ENCODE measurements at regions not wholly inside any gene's neighbourhood (a gene's known extent, or its start where the extent isn't known, plus 50 kb on each side); places are given as distances from the start of the nearest gene placed in this dataset.
"Not testable (repeated sequence)": the region's sequence is repeated elsewhere in the genome, so short reads cannot be mapped to it uniquely, and the experiment has no call there.

GRCh38 chr3:152770296-152770695 is 64.6 kb upstream of the P2RY1 start:
- H3K4me1 ChIP-seq, result no peaks in the 10 kb centered on the region
- no peak for DNase-seq (ENCODE audit: low spot score in 2 of 2)
- H3K36me3 ChIP-seq, result no peaks in the 10 kb centered on the region
- intact Hi-C loops (cut with DNase I), result no loop called here
- H3K27ac ChIP-seq, result no peak overlapping the region
- H3K27me3 ChIP-seq, result no peaks in the 10 kb centered on the region
- H3K9me3 ChIP-seq, result no peaks in the 10 kb centered on the region
- no peak for TF ChIP-seq CTCF (IDR thresholded peaks at IDR 0.05)
- H3K4me3 ChIP-seq, result no peak overlapping the region

- Histone ChIP-seq H3K4me3 (no peak overlapping the region), H3K4me1 (no peaks in the 10 kb centered on the region), H3K9me3 (no peaks in the 10 kb centered on the region), H3K27ac (no peak overlapping the region), H3K27me3 (no peaks in the 10 kb centered on the region), H3K36me3 (no peaks in the 10 kb centered on the region)
- no peak for TF ChIP-seq CTCF (IDR thresholded peaks at IDR 0.05)
- DNase-seq (ENCODE audit: low spot score in 2 of 2), result no peak
- intact Hi-C loops (cut with DNase I), result no loop called here
Measured at GRCh38 chr3:152771120-152771519, 63.8 kb upstream of the P2RY1 start.

- no peaks in the 10 kb centered on the region for H3K9me3 ChIP-seq
- H3K4me3 ChIP-seq, result no peak overlapping the region
- no peaks in the 10 kb centered on the region for H3K4me1 ChIP-seq
- intact Hi-C loops (cut with DNase I), result no loop called here
- no peak for TF ChIP-seq CTCF (IDR thresholded peaks at IDR 0.05)
- no peak for DNase-seq (ENCODE audit: low spot score in 2 of 2)
- no peak overlapping the region for H3K27ac ChIP-seq
- no peaks in the 10 kb centered on the region for H3K36me3 ChIP-seq
- no peaks in the 10 kb centered on the region for H3K27me3 ChIP-seq
Measured at GRCh38 chr3:152772674-152773225, 62.2 kb upstream of the P2RY1 start.

- Histone ChIP-seq H3K27ac (no peak overlapping the region), H3K9me3 (no peaks in the 10 kb centered on the region), H3K4me1 (no peaks in the 10 kb centered on the region), H3K4me3 (no peak overlapping the region), H3K27me3 (no peaks in the 10 kb centered on the region), H3K36me3 (no peaks in the 10 kb centered on the region)
- DNase-seq (ENCODE audit: low spot score in 2 of 2), result no peak
- no peak for TF ChIP-seq CTCF (IDR thresholded peaks at IDR 0.05)
- intact Hi-C loops (cut with DNase I), result no loop called here
Measured at GRCh38 chr3:152773633-152774032, 61.3 kb upstream of the P2RY1 start.

- H3K4me3 ChIP-seq; H3K9me3 ChIP-seq; intact Hi-C loops (cut with DNase I); H3K36me3 ChIP-seq; H3K4me1 ChIP-seq; DNase-seq (ENCODE audit: low spot score in 2 of 2); H3K27ac ChIP-seq; H3K27me3 ChIP-seq: not testable (repeated sequence)
Measured at GRCh38 chr3:152774230-152774629, 60.7 kb upstream of the P2RY1 start.

GRCh38 chr3:152778022-152778421 is 56.9 kb upstream of the P2RY1 start:
- H3K27ac ChIP-seq, result no peak overlapping the region
- no peaks in the 10 kb centered on the region for H3K36me3 ChIP-seq
- no peak overlapping the region for H3K4me3 ChIP-seq
- no peak for TF ChIP-seq CTCF (IDR thresholded peaks at IDR 0.05)
- no peaks in the 10 kb centered on the region for H3K4me1 ChIP-seq
- no peak for DNase-seq (ENCODE audit: low spot score in 2 of 2)
- no peaks in the 10 kb centered on the region for H3K27me3 ChIP-seq
- H3K9me3 ChIP-seq, result no peaks in the 10 kb centered on the region
- intact Hi-C loops (cut with DNase I), result no loop called here
